ENCODE measurements at regions not wholly inside any gene's neighbourhood (a gene's known extent, or its start where the extent isn't known, plus 50 kb on each side); places are given as distances from the start of the nearest gene placed in this dataset.

DNA sequence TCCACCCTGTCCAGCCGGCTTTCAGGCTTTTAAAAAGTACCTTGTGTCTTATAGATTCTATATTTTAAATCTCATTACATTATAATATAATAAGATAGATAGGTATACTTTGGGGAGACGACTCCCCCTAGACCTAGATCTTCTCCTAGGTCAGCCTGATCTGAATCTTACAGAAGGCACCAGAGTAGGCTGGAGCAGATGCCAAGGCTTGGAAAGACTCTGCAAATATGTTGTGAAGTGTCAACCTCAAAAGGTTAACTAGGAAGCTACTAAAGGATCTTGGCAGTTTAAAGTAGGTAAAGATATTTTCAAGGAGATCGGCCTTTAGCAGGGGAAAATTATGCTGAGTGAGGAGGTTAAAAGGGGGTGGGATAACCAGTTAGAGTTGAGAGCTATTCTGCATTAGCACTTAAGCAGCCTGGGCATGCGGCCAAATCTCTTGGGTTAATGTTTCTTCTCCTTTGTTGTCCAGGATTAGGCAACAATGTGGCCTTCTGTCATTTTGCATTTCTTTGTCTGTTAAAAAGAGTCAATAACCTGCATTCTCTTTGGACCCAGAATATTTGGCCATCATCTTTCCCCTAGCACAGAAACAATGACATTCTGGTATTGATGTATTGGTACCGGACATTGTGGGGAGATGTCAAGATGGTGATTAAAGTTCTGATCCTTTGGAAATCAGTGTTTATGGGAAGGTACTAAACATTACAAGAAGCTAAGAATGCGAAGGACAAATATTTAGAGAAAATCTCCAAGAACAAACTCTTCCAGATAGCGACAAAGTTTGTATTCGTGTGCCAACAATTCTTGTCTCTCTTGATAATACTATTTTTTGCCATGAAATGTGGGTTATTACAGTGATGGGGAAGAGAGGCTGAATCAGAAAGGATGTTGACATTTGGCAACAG lies 51.2 kb upstream of the DHX40 start:
- Histone ChIP-seq H3K9ac (ENCODE audit: low read length) (no peak overlapping the region), H3K4me2 (ENCODE audit: low read length) (no peak overlapping the region), H3K36me3 (ENCODE audit: insufficient read depth, low read length) (no peaks in the 10 kb centered on the region), H3K9me3 (ENCODE audit: low read length) (no peaks in the 10 kb centered on the region), H3K27me3 (ENCODE audit: insufficient read depth, low read length) (no peaks in the 10 kb centered on the region), H3K27ac (ENCODE audit: low read depth, low read length, poor library complexity, severe bottlenecking) (no peak overlapping the region), H2AFZ (ENCODE audit: low read length) (no peak overlapping the region), H4K20me1 (ENCODE audit: insufficient read depth, low read length) (no peaks in the 10 kb centered on the region), H3K79me2 (ENCODE audit: insufficient read depth, low read length) (no peaks in the 10 kb centered on the region), H3K4me3 (ENCODE audit: low read depth, low read length, poor library complexity, severe bottlenecking) (no peak overlapping the region), H3K4me1 (ENCODE audit: insufficient read depth, low read length, severe bottlenecking) (no peaks in the 10 kb centered on the region), H3K9me2 (ENCODE audit: low read depth, low read length) (no peaks in the 10 kb centered on the region), H3F3A (ENCODE audit: insufficient read depth, low read length) (no peaks in the 10 kb centered on the region)
- no peak for TF ChIP-seq EZH2 (IDR thresholded peaks at IDR 0.05; ENCODE audit: borderline replicate concordance, low read length)
- TF ChIP-seq, protein P1, sequence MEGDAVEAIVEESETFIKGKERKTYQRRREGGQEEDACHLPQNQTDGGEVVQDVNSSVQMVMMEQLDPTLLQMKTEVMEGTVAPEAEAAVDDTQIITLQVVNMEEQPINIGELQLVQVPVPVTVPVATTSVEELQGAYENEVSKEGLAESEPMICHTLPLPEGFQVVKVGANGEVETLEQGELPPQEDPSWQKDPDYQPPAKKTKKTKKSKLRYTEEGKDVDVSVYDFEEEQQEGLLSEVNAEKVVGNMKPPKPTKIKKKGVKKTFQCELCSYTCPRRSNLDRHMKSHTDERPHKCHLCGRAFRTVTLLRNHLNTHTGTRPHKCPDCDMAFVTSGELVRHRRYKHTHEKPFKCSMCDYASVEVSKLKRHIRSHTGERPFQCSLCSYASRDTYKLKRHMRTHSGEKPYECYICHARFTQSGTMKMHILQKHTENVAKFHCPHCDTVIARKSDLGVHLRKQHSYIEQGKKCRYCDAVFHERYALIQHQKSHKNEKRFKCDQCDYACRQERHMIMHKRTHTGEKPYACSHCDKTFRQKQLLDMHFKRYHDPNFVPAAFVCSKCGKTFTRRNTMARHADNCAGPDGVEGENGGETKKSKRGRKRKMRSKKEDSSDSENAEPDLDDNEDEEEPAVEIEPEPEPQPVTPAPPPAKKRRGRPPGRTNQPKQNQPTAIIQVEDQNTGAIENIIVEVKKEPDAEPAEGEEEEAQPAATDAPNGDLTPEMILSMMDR (IDR thresholded peaks at IDR 0.05; ENCODE audit: low read length): no peak

All from OCI-LY1 (cell line).